Stimulated activated CD8-positive, alpha-beta memory T cell treated with anti-CD3 and anti-CD28 coated beads, Interleukin-7, amount 100 ng/mL, for 48 hours (primary cell): ENCODE measurements at regions not wholly inside any gene's neighbourhood (a gene's known extent, or its start where the extent isn't known, plus 50 kb on each side); places are given as distances from the start of the nearest gene placed in this dataset.

Source experiments
- DNase-seq, 2 donors: peaks; one replicate each; pipeline ENCODE4 v3.0.0-alpha.2; 2020; ENCODE audit warnings: low read depth in 1 of 2; ENCODE audit errors: extremely low read depth in 1 of 2

DNA sequence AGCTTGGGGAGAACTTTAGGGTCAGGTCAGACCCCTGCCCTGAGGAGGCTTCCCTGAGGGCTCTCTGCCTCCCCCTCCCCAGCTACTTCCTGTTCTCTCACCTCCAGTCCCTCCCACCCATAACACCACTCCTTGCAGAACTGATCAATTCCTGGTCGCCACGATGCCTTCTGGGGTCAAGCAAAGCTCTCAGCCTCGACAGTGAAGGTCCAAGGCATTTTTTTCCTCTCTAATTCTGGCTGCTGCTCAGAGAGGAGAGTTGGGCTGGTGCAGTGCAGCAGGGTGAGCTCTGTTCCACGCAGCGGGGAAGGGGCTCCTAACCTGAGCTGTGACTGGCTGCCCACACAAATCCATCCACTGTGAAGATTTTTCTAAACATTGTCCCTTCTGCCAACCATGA is 628.4 kb downstream of the BRD1 start:
- DNase-seq: no peak

DNA sequence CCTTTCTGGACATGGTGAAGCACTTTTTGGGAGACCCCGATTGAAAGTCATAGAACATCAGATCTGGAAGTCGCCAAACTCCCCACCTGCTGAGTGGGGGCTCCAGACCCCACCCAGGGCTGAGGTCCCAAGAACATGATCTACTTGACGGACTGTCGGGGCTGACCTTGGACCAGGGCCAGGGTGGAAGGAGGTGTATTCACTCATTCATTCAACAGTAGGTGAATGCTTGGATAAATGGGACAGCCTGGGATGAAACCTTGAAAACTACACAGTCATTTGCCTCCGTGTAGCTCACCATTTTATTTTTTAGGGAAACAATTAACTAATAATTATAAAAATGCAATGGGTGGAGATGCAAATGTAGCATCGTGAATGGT is 629.0 kb downstream of the BRD1 start:
- DNase-seq: no peak

DNA sequence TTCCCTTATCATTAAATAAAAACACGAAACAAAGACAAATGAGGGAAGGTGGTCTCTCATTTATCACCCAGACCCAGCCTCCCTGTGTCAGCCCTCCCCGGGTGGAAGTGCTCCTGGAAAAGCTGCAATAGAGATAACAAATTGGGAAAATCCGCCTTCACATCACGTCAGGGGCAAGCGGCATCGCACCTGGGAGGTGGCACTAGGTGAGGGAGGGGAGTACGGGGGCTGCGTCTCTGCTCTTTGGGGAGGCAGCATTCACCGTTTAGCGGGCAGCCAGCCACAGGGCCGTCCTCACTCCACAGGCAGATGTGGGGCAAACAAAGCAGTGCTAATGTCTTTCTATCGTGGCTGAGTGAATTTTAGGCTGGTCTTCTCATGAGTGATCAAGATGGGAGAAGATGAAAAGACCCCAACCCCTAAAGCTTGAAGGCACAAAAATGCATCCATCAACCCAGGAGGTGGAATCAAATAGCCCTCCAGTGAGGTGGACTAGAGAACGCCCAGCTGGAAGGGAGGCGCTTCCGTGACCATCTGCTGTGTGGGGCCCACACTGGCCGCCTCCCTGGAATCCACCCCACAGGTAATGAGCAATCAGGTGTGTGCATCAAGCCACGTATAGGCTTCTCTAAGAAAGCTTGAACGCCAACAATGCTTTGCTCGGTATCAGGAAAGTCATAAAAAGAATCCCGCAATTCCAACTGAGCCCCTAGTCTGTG is 629.5 kb downstream of the BRD1 start:
- no peak for DNase-seq

DNA sequence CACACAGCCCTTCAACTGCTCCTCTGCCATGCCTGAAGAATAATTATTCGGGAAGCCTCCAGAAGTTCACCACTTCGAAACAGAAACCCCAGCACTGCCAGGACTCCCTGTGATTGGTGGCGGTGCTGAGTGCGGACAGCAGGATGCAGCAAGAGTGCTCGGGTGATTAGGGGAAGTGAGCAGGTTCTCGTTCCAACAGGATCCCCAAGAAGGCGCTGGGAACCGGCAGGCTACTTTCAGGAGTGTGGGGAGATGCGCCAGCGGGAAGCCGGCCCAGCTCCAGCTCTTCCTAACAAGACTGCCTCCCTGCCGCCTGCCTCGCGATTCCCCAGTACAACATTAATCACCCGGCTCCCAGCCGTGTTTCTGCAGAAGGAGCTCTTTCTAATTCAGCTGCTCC is 630.2 kb downstream of the BRD1 start:
- no peak for DNase-seq

DNA sequence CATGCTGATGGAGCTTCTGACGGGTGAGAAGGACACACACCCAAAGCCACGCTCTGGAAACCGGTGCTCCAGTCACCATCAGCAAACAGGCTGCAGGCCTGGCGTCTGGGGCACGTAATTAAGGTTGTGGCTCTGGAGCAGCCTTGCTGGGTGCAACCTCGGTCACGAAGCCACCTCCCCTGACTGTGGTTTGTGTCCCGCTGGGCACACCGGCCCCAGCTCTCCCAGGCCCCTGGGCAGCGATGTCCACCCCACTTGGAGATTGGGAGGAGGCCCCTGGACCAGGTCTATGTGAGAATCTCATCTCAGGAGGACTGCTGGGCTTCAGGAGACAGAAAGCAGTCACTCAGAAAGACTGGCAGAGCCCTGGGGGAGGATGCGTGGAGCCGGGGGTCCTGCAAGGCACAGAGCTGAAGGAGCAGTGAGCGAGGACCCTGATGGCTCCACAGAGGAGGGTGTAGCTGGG is 631.6 kb downstream of the BRD1 start:
- DNase-seq: no peak

DNA sequence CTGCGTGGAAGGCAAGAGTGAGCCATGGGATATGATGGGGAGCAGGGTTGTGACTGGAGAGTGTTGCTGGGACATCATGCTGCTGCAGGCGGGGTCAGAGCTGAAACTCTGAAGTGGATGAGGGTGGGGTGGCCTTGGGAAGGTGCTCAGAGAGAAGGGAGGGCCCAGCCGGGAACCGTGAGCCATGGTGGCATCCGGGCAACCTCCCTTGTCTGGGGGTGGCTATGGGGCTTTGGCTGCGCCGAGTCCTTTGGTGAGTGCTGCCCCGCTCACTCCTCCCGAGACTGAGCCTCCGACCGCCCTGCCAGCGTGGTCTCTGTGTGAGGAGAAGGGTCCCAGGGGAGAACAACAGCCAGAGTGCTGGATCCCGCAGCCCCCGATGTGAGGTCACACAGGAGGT is 632.0 kb downstream of the BRD1 start:
- DNase-seq: no peak

DNA sequence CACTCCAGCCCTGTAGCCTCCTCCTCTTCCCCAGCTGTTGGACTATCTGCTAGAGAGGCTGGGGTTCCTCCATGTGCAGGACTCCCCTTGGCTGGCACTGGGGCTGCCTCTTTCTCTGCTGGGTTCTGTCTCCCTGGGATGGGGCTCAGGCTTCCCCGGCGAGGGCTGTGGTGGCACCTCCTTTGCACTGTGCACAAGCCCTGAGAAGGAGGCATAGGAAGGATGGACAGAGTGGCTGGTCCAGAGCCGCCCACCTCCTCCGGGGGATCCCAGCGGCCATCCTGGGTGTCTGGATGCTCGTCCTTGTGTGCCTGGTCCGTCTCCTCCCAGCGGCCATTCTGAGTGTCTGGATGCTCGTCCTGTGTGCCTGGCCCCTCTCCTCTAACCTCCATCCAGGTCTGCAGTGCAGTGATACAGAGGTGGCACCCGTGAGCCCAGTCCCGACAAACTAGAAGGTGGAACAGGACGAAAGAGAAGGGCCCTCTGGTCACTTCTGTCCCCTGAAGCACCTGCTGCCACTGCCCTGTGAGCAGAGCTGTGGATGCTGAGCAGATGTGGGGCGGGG is 633.7 kb downstream of the BRD1 start:
- DNase-seq: no peak

DNA sequence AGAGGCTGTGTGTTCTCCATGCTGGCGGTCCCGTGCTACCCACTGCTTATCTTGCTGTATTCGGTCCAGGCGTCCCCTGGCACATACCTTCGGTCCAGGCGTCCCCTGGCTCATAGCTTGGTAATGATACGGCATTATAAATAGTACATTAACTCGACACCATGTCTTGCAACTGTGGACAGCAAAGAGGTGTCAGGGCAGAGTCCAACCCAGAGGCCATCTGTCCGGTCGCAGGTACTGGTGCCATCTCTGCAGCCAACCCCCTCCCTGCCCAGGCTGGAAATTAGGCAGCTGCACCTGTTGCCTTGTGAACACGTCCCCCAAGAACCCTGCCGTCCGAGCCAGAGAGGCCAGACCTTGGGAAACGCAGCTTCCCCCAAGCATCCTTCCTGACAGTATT is 634.3 kb downstream of the BRD1 start:
- DNase-seq: no peak

DNA sequence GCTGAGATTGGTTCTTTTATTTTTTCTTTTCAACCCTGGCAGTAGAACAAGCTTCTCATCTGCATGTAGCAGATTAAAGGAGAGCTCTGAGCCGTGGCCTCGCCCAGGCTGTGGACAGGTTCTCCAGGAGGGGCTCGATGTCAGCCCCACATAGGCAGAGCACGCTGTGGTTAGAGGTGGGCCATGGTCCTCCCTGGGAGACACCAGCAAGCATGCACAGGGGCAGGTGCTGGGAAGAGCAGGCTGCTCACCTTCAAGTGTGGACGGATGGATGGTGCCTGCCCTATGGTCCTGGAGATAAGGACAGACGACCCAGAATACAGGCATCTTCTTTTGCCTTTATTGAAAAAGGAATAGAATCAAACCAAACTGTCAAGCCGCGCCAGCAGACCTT is 634.8 kb downstream of the BRD1 start:
- DNase-seq: no peak

DNA sequence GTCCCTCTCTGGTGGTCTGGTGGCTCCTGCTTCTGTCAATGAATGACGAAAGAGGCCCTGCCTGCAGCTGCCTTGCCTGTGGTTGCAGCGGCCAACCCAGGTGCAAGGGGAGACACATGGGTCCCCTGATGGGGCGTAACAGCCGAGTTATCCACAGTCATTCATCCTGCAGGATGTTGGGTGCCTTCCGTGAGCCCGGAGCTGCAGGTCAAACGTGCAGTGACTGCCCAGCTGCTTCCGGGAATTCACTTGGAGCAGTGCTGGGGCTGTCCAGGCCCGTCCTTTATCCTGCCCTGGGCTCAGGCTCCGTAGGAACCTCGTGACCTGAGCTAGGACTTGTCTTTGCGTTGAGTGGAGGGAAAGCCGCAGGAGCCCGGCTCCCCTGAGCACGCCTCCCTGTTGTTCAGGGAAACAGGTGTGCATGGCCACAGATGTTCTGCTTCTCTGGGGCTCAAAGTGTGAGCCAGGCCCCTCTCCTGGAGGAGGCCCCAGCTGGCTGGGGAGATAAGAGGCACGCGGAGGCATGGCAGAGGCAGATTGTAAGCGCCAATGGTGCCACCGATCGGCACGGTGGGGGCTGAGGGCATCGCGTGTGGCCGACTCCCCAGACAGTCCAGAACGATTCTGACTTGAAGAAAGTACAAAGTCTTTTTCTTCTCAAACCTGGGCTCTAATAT is 635.4 kb downstream of the BRD1 start:
- no peak for DNase-seq

DNA sequence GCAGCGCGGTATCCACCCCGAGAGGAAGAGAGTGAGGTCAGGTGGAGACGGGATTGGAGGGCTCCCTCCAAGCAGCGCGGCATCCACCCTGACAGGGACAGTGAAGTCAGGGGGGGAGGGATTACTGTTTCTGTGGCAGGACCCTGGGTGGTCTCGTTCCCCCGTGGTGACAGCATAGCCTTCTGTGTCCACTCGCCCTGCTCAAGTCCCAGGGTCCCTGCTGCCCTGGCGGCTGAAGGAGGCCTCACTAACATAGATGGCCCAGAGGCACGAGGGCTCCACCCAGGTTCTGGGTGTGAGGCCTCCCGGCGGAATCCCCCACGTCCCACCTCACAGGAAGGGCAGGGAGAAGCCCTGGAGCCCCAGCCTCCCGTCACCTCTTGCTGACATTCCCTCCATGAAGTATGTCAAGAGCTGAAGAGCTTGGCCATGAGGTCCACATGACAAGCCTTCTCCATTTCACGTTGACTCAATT is 636.1 kb downstream of the BRD1 start:
- no peak for DNase-seq

DNA sequence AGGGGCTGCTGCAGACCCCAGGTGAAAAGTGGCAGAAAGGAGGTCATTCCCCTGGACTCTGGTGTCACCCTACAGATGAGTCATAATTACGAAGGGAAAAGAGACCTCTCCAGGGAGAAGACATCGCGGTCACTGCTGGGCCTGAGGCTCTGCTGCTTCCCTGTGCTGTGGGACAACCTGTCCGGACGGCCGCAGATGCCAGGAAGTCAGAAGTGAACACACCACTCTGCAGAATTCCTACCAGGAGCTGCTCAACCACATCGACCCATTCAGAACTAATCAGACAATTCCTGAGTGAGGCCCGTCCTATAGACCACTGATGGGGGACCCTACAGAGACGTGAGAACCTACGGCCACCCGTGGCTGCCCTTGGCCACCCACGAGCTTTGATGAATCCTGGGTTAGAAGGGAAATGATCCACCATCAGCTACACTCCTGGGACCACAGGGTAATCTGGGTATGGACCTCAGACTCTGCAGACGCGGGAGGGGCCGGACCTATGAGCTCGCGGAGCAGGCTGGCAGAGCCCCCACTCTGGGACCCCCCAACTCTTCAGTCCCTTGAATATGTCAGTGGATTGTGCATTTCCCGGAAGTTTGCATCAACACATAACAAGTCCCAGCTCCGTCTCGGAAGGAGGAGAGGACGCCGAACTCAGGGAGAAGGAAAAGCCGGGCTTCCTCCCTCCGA is 636.7 kb downstream of the BRD1 start:
- no peak for DNase-seq

DNA sequence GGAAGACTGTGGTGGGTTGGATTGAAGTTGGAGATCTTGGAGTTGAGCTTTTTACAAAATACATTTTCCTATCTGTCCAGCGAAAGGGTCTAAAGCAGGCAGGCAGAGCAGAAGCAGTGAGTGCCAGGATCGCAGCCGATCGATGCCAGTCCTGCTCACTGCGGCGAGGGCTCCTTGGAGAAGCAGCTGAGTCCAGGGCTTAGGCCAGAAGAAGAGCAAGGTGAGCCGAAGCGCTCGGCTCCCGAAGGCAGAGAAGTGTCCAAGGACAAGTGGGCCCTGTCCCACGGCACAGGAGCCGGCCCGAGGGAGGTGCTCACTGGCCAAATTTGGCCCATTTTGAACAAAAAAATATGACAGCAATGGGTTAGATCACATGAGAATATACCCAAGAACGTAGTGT is 637.8 kb downstream of the BRD1 start:
- DNase-seq: no peak

DNA sequence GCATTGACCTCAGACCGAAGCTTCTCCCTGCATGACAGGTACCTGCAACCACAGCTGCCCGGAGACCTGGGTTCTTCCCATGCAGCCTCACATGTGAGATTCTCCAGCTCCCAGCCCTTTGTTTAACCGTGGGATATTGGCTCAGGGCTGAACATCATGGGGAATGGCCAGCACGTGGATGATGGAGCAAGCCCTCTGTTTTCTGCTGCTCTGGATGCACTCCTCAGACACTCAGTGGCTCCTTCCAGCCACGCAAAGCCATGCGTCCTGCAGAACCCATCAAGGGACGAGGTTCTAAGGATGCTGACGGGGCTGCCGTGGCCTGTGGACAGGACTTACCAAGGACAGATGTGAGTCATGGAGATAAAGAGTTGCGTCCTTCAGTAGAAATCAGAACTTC is 639.1 kb downstream of the BRD1 start:
- no peak for DNase-seq

DNA sequence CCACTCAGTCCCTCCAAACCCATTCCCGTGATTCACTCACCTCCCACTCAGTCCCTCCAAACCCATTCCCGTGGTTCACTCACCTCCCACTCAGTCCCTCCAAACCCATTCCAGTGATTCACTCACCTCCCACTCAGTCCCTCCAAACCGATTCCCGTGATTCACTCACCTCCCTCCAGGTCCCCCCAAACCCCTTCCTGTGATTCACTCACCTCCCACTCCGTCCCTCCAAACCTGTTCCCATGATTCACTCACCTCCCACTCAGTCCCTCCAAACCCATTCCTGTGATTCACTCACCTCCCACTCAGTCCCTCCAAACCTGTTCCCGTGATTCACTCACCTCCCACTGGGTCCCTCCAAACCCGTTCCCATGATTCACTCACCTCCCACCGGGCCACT is 639.6 kb downstream of the BRD1 start:
- DNase-seq: no peak

DNA sequence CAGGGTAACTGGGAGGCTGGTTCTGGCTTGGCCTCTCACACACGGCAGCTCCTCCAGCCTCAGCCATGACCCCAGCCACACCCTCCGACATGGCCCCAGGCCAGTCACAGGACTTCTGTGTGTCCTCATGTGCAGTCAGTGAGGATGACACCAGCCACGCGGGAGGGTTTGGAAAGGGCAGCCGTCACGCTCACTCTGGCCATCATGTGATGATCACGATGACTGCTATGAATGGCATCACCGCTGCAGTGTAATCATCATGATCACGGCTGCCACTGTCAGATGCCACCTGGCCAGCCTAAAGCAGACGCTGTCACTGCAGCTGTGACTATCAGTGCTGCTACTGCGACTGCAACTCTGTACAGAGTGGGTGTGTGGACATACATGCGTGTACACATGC is 640.9 kb downstream of the BRD1 start:
- no peak for DNase-seq

DNA sequence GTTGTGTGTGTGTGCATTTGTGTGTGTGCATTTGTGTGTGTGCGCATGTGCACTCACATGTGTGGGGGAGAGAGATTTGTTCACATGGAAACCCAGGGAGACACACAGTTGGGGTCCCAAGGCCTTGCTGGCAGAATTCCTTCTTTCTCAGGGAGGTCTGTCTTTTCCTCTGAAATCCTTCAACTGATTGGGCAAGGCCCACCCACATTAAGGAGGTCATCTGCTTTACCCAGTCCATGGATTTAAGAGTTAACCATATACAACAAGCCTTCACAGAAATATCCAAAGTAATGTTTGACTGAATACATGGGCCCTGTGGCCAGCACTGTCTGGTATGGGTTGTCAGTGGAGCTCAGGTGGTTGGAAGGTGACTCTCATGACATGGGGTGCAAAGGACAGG is 641.4 kb downstream of the BRD1 start:
- no peak for DNase-seq

DNA sequence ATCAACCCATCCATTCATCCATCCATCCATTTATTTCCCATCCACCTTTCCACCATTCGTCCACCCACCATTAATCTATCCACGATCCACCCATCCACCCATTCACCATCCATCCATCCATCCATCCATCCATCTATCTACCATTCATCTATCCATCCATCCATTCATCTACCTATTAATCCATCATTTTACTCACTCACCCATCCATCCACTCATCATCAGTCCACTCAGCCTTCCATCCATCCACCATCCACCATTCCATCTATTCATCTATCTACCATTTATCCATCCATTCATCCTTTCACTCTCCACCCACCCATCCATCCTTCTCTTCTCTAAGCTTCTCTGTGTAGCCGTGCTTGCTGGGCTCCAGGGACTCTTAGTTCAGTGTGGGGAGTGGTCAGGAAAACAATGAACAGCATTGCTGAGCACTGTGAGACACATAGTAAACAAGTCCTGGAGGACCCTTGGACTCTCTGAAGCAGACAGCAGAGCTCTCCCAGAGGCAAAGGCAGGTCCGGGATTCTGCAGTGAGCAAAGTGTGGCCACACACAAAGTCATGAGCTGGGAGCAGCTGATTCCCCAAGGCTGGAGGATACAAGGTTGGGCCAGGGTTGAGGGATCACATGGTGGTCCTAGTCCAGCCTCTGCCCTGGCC is 642.2 kb downstream of the BRD1 start:
- no peak for DNase-seq

DNA sequence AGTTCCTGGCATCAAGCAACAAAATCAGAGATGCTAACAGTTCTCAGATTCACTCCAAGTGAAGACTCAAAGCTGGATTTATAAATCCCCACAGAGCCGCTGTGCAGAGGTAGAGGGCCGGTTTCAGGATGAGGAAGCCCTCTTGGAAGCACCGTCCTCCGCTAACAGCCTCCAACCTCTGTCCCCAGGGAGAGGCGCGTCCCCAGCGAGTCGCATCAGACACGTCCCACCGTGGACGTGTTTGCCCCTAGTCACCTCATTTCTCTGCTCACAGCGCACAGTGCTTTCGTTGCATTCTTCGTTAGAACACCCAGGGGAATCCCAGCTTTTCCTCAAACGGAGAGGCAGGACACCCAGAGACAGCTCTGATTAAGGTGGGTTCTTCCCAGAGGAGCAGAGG is 642.9 kb downstream of the BRD1 start:
- DNase-seq: no peak

DNA sequence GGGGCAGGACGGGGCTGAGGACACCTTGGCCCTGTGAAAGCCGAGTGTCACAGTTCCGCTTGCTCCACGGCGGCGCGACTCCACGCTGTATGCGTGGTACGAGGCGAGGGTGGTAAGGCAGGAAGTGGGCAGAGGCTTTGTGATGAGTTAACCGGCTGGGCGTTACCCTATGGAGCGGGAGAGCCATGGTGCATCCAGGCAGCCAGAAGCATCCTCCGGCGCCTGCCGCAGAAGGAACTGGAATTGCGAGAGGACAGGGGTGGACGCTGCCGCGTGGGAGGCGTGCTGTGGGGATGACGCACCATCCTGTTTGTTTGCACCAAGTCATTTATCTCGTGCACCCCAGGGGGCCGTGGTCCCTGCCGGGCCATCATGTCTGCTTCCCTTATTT is 643.9 kb downstream of the BRD1 start:
- DNase-seq: no peak

DNA sequence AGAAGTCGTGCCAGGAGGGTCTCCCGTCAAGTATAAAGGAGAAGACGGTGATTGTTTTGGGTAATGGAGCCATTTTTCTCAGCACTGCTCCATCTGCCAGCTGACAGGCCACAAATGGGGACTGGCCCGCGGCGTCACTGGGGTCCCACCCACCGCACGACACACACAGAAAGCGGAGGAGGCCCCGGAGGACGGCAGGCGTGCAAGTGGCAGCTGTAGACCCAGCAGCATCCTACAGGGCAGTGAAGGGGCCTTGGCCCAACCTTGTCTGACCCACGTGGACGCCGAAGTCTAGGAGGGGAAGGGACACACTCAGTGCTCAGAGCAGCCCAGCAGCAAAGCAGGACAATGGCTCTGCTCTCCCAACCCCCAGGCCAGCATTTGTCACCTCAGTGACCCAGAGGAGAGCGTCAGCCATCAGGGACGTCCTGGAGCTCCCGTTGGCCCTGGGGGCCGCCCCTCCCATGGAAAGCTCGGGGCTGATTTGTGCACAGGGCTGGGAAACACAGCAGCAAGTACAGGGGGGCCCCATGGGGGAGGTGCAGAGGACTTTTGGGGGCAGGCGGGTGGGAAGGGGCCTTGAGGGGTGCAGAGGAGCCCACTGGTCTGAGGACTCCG is 644.4 kb downstream of the BRD1 start:
- no peak for DNase-seq
